ENCODE measurements at regions not wholly inside any gene's neighbourhood (a gene's known extent, or its start where the extent isn't known, plus 50 kb on each side); places are given as distances from the start of the nearest gene placed in this dataset.

DNA sequence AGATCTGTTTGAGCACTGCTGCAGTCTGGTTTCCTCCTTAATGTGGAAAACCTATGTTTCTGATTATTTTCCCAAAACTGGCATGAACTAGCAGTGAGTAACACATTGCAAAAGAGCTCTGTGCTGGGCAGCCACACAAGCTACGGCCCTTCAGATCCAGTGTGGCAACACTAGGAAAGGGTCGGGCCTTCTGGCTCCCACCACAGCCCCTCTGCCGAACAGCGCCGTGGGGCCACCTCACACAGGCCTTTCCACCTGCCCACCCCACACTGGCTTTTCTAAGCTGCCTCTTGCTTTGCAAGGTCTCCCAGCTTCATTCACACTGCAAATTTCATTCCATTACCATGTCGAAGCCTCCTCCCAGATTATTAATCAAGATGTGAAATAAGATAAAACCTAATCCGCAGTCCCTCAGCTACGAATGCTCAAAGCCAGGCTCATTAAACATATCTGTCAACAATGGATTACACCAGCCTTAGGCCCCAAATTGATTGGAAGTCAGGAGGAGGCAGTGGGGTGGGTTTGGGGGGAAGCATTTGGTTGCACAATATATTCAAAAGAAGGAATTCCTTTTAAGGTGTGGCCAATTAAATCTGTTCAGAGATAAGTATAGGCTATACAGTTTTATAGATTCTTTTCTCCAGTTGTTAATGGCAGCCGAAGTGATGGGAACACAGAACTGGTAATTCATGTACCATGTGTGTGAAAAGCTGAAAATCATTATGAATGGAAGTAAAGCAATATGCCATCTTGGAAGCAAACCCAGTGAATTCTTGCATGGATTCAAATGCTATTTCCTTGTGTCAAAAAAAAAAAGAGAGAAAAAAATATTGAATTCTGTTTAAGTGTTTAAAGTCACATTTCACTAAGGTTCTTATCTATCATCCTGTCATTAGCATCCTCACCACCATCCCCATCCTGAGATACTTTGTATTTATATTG, 223.7 kb downstream of the MTERF1 start:
- Histone ChIP-seq H3K79me2 (ENCODE audit: control insufficient read depth, insufficient read depth, low read length) (no peaks in the 10 kb centered on the region), H3K4me3 (no peak overlapping the region), H3K9ac (ENCODE audit: insufficient read depth in 1 of 2, low read depth in 2 of 2, low read length in 2 of 2) (no peak overlapping the region), H3K27me3 (ENCODE audit: control insufficient read depth in 2 of 2, insufficient read depth in 2 of 2, low read length in 2 of 2) (no peaks in the 10 kb centered on the region), H4K20me1 (replicated peaks; ENCODE audit: control insufficient read depth, insufficient read depth, low read length) (no peaks in the 10 kb centered on the region), H2AFZ (ENCODE audit: low read depth, low read length) (no peak overlapping the region), H3K27ac (ENCODE audit: extremely low read depth, low read depth, low read length) (no peak overlapping the region), H3K4me2 (ENCODE audit: insufficient read depth, low read length) (no peak overlapping the region), H3K4me1 (replicated peaks in 1 of 2; ENCODE audit: control insufficient read depth in 2 of 2, insufficient read depth in 2 of 2, low read length in 2 of 2) (no peaks in the 10 kb centered on the region), H3K36me3 (ENCODE audit: control insufficient read depth, insufficient read depth, low read length) (no peaks in the 10 kb centered on the region), H3K9me3 (replicated peaks; ENCODE audit: control insufficient read depth, insufficient read depth, low read depth, low read length) (no peaks in the 10 kb centered on the region), H3K9me1 (ENCODE audit: control insufficient read depth, insufficient read depth, low read length) (no peaks in the 10 kb centered on the region)
- WGBS (ENCODE audit: insufficient coverage, low coverage, missing lambda C conversion rate) = 3% methylated on average over 9 of the region's 9 CpGs
- CTCF ChIA-PET (ENCODE audit: low intra/inter-chr PET ratio) = no interaction called here
- FAIRE-seq = no peak
- no peak for TF ChIP-seq ZNF551 (CRISPR knock-in tag; IDR thresholded peaks at IDR 0.05)
- no peak for TF ChIP-seq GTF2F1 (IDR thresholded peaks at IDR 0.05; ENCODE audit: low read depth, low read length)
- TF ChIP-seq MTF1 (CRISPR knock-in tag; IDR thresholded peaks at IDR 0.05; ENCODE audit: borderline replicate concordance) = no peak
- no peak for TF ChIP-seq AFF4 (CRISPR knock-in tag; IDR thresholded peaks at IDR 0.05)
- no peak for TF ChIP-seq NFRKB (IDR thresholded peaks at IDR 0.05; ENCODE audit: low read depth)
- TF ChIP-seq PRPF4 (IDR thresholded peaks at IDR 0.05; ENCODE audit: insufficient read depth, low read depth, low read length, poor library complexity, severe bottlenecking) = no peak
- TF ChIP-seq TRIM25 (IDR thresholded peaks at IDR 0.05; ENCODE audit: borderline replicate concordance) = no peak
- no peak for ATAC-seq
- DNase-seq (ENCODE audit: extremely low read depth in 1 of 4, low spot score in 3 of 4) = no peak
- intact Hi-C loops (cut with micrococcal nuclease) (no loop called here), in situ Hi-C loops (cut with MboI) (no loop called here)
- no TSS peak for BruUV-seq (replicated peaks)
- POLR2A ChIA-PET = interaction anchor here (0.7 kb wide), 1 partner anchor 11 kb away, joined by 3 read pairs; no protein-coding TSS in a partner anchor
